GM18508 (cell line): ENCODE measurements at regions not wholly inside any gene's neighbourhood (a gene's known extent, or its start where the extent isn't known, plus 50 kb on each side); places are given as distances from the start of the nearest gene placed in this dataset.

ENCODE experiments used
- ATAC-seq: cut with Tn5 transposase; IDR thresholded peaks from one replicate; pipeline ENCODE4 v1.9.1; 2021; ENCODE audit warnings: moderate number of reproducible peaks; ENCODE audit not compliant: insufficient read depth, unreplicated experiment

DNA sequence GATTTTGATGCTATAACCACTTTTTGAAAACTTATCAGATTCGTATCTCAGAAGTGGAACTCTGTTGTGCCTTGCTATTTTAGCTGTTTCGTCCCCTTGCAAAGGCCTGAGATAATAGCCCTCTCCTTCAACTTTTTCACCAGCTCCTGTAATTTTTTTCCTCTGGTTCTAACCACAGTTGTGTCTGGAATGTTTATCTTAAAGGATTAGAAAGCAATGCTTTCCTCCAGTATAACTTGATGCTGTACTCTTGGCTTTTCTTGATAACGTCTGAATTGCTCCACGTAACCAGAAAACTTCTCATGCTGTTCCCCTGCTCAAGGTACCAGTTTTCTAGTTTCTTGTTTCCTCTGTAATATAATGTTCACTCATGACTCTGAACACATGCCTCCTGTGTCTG, 209.4 kb downstream of the DTWD2 start:
- ATAC-seq: no peak

- no peak for ATAC-seq
These were observed 211.1 kb downstream of the DTWD2 start for GRCh38 chr5:118777189-118777736.

GRCh38 chr5:118776755-118777154, 211.6 kb downstream of the DTWD2 start:
- ATAC-seq: peak; percentile 54

DNA sequence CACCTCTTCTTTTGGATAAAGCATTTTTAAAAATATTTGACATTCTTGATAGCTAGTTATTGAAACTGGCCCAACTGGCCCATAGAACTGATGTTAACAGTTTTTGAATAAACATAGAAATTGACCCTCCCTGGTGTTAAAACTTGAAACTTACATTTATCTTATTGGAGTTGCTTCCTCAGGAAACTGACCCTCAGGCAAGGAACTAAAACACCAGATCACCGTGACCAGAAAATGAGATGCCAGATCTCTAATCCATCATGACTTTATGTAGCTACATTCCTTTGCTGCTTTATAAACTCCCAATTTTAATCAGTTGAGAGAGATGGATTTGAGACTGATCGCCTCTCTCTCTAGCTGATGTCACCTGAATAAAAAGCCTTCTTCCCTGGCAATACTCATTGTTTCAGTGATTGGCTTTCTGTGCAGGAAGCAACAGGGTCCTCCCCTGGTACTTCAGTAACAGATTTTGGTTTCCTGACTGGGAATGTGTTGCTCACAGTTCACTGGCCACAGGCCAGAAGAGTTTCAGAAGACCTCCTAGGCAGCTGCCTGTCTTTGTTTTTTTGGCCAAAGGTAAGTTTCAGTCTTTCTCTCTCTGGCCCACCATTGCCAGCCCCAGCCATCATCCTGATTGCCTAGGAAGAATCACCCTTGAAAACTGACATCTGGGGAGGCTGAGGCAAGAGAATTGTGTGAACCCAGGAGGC, 212.4 kb downstream of the DTWD2 start:
- no peak for ATAC-seq

- no peak for ATAC-seq
These were observed 219.7 kb downstream of the DTWD2 start for GRCh38 chr5:118768607-118769175.

- no peak for ATAC-seq
These were observed 226.1 kb downstream of the DTWD2 start for GRCh38 chr5:118762291-118762690.

DNA sequence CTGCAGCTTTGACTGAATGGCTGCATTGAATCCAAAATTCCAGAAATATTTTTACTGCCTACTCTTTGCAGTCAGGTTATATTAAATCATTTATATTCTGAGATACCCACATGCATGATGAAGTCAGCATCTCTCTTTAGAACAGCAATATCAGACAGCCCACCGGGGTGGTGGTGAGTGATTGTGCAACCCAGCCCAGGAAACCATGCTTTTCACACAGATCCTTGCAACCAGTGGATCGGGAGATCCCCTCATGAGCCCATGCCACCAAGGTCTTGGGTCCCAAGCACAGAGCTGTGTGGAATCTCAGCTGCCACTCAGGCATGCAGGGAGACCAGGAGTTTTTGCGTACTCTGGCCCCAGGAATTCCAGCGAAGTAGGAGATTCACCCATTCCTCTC, 226.5 kb downstream of the DTWD2 start:
- no peak for ATAC-seq

- ATAC-seq: no peak
These were observed 235.4 kb downstream of the DTWD2 start for GRCh38 chr5:118752969-118753368.

- no peak for ATAC-seq
These were observed 252.0 kb downstream of the DTWD2 start for GRCh38 chr5:118736396-118736795.

DNA sequence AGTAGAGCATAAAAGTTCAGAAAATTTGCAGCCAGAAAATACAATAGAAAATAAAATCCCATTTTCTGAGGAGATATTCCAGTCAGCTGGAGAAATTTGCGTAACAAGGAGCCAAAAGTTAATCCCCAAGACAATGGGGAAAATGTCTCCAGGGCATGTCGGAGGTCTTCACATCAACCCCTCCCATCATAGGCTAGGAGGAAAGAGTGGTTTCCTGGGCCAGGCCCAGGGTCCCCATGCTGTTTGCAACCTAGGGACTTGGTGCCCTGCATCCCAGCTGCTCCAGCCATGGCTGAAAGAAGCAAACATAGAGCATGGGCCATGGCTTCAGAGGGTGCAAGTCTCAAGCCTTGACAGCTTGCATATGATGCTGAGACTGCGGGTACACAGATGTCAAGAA, 255.0 kb downstream of the DTWD2 start:
- ATAC-seq: no peak

GRCh38 chr5:118728191-118728590, 260.2 kb downstream of the DTWD2 start:
- no peak for ATAC-seq

DNA sequence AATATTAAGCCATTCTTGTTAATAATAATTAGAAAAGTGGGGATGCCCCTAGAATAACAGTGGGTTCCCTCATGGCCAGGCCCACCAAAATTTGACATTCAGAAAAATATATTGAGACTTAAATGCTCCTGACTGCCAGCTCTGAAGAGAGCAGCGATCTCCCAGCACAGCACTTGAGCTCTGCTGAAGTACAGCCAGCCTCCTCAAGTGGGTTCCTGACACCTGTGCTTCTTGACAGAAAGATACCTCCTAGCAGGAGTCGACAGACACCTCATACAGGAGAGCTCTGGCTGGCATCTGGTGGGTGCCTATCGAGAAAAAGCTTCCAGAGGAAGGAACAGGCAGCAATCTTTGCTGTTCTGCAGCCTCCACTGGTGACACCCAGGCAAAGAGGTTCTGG, 261.5 kb downstream of the DTWD2 start:
- no peak for ATAC-seq

DNA sequence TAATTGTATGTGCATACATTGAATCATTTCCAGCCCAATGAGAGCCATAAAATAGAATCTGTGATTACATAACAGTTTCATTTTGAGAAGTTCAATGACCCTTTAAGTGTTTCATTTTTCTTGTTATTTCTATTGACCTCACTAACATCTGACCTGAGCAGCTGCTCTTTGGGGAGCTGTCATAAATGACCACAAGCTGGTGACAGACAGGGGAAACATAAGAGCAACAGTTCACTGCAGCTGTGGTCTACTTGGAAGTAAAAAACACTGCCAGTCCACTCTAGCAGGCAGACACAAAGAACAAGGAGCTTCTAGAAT, 265.4 kb downstream of the DTWD2 start:
- ATAC-seq: peak; percentile 90

DNA sequence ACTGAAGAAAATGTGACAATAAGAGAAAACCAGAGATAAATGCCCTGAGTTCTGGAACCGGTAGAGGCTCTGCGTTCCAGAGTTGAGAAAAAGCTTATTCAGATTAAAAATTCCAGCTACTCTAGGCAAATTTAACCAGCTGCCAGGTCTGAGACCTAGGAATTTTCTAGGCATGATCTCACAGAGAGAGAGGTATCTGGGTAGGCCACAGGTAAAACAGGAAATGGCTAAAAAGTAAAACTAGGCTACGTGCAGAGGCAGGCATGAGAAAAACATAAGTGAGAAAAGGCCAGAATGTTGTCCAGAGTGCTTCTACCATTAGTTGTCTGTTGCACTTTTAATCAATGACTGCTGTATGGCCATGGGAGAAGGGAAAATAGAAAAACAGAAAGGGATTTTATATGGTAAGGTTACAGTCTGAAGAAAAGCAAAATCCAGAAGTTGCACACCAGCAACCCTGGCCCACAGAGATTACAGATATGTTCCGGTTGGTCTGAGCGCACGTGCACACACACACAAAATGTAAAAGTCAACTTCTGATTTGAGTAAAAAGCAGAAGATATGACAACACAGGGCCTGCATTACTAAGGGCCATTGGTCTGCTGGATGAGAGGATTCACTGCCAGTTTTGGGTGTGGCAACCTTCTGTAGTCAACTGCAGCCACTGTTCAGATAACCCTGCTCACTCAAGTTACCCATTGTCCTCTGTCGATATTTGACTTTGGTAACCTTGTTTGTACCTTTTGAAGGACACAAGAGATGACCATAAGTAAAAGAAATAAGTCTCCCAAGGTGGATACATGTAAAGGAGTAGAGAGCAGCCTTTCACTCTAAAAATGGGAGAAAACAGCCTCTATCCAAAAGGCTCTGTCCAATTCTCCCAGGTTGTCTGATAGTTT, 266.0 kb downstream of the DTWD2 start:
- ATAC-seq: peak; percentile 63

DNA sequence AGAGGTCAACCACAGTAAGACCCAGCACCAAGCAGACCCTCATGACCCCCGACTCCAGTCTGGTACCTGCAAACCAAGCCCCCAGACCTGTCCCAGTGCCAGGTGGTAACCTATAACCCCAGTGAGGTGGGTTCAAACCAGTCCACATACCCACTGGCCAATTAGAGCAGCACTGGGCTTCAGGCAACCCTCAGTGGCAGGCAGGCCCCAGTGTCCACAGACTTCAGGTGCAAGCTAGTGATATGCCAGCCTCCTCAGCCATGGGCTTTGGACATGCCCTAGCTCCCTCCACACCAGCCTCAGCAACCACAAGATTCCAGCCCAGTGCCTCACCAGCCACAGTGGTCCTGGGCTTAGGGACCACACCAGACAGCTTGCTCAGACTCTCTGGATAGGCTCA, 276.6 kb downstream of the DTWD2 start:
- ATAC-seq: no peak

DNA sequence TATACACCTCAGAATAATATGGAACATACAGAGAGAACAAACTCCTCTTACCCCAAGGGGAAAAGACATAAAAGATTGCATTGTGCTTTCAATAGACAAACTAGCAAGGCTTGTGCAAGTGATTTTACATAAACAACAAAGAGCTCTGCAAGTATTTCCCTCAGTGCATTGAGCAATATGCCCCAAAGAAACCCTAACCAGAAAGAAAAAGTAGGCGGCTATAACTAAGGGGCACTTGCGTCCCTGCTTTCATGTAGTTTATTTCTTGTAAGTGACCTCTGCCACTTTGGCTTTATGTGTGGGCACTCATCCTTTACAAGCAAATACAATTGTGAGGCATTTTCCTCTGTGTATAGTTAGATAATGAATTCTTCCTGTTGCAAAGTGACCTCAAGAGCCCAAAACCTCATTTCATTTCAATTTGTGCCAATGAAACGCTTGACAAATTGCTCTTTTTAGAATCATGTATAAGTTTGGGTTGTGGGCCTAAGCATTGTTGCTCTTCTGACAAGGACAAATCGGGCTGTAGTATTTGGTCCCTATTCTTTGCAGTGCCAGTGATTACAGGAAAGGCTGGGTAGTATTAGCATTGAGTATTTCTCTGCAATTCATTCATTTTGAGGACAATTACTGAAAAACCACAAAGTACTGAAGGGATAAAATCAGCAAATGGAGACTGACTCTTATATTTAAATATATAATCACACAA, 282.2 kb downstream of the DTWD2 start:
- ATAC-seq: no peak

DNA sequence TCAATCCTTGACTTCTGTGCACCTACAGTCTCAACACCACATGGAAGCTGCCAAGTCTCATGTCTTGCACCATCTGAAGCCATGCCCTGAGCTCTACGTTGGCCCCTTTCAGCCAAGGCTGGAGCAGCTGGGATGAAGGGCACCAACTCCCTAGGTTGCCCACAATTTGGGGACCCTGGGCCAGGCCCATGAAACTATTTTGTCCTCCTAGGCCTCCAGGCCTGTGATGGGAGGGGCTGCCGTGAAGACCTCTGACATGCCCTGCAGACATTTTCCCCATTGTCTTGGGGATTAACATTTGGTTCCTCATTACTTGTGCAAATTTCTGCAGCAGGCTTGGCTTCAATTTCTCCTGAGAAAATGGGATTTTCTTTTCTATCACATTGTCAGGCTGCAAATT, 285.1 kb downstream of the DTWD2 start:
- ATAC-seq: no peak

DNA sequence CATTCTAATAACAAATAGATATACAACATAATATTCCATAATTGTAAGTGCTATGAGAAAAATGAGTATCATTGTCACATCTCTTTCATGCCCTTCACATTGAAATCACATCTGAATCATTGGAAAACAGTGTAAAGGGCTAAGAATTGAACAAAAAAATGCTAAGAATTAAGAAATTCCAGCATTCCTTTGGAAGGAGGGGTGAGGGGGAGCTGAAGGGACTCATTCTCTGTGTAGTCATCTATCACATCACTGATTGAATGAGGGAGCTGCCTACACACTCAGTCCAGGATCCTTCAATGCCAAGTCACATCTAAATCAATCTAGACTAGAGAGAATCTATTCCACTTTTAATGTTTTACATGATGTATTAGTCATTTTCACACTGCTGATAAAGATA, 286.6 kb downstream of the DTWD2 start:
- ATAC-seq: no peak

DNA sequence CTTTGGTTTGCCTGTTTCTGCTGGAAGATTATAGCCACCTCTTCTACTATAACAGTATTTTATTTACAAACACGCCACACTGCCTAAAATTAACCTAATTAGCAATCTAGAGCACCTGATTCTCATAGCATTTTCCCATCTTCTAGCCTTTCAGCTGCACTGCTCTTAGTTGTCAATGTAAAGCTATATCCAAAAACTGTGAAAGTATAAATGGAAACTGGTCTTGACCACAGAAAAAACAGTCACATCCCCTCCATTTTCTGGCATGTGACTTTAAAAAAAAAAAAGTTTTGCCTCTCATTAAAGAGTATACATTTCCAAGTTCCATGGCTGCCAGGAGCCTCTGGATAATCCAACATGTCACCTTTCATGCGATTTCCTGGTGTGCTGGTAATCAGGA, 287.8 kb downstream of the DTWD2 start:
- ATAC-seq: no peak

DNA sequence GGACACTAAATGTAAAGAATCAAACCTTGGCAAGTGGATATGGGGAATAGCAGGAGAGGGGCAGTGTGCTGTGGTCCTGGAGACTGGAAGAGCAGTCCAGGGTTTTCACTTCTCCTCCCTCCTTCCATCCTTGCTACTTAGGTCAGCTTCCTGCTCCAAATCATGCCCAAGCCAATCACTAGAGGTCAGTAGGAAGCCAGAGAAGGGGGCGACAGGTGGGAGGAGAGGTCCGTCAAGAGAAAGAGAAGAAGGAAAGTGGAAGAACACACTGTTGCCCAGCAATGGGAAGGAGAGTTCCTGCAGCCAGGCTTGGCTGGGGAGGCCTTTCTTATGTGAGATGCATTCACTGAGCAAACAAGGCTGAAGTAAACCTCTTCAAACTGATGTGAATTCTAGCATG, 289.6 kb downstream of the DTWD2 start:
- ATAC-seq: no peak

GRCh38 chr5:118696076-118696475, 292.3 kb downstream of the DTWD2 start:
- ATAC-seq: no peak
